Left lung (tissue), 4 donors: ENCODE measurements at regions not wholly inside any gene's neighbourhood (a gene's known extent, or its start where the extent isn't known, plus 50 kb on each side); places are given as distances from the start of the nearest gene placed in this dataset.

ENCODE experiments used
- ATAC-seq: fragments of 200-7000 bp; cut with Tn5 transposase; one replicate; pipeline ENCODE4 v1.9.1; 2020; ENCODE audit warnings: moderate library complexity
- DNase-seq, 4 donors: peaks; one replicate each; pipeline ENCODE4 v3.0.0-alpha.2; 2013 to 2020
- H3K27ac ChIP-seq, 2 donors: fragments of 200-600 bp; sonication (generic) in 1 of 2; one replicate each; pipeline versions ENCODE4 v1.5.0 to v1.8.0; 2020 to 2021
- H3K27me3 ChIP-seq, 2 donors: fragments of 200-600 bp; sonication (generic) in 1 of 2; one replicate each; pipeline versions ENCODE4 v1.5.0 to v1.8.0; 2020 to 2021
- H3K36me3 ChIP-seq, 2 donors: fragments of 200-600 bp; sonication (generic) in 1 of 2; one replicate each; pipeline versions ENCODE4 v1.5.0 to v1.8.0; 2020 to 2021
- H3K4me1 ChIP-seq, 2 donors: fragments of 200-600 bp; one replicate each; pipeline ENCODE4 v1.8.0; 2021
- H3K4me3 ChIP-seq, 2 donors: fragments of 200-600 bp; sonication (generic) in 1 of 2; one replicate each; pipeline versions ENCODE4 v1.5.0 to v1.8.0; 2020 to 2021; ENCODE audit warnings: mild to moderate bottlenecking in 1 of 2
- H3K9me3 ChIP-seq, 2 donors: fragments of 200-600 bp; sonication (generic) in 1 of 2; one replicate each; pipeline versions ENCODE4 v1.5.0 to v1.8.0; 2020 to 2021
- intact Hi-C, 2 donors: fragments of 100-400 bp; cut with DNase I; formaldehyde crosslinking; loops; one replicate each; pipeline versions ENCODE4 v1.11.2 to v1.14.2; 2022
- TF ChIP-seq, protein P1 (sequence below), 2 donors: fragments of 200-600 bp; sonication (generic) in 1 of 2; IDR thresholded peaks; one replicate each; pipeline versions ENCODE4 v1.5.0 to v1.8.0; 2021; ENCODE audit warnings: antibody characterized with exemption in 2 of 2
- donor health status: DM: no; HTN: yes; CAD: no.
- donor health status: DM: no; HTN: no; CAD: no.

DNA sequence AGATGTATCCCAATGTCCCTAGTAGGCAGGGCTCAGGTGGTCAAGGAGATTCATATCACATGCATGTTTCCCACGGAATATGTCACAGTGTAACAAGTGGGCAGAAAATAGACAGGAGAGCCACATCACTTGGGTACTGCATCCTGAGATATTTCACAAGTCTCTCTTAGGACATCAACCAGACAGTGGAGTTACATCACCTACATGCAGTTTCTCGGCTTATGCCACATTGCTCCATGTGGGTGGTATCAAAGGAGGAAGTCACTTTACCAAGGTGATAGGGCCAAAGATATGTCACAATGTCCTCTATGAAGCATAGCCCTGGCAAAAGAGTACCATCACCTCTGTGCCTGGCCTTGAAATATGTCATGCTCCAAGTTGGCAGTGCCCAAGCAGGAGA is 1056.7 kb upstream of the AMELY start:
- H3K27ac ChIP-seq, result no peak overlapping the region
- H3K4me3 ChIP-seq, result no peak overlapping the region
- TF ChIP-seq, protein P1, sequence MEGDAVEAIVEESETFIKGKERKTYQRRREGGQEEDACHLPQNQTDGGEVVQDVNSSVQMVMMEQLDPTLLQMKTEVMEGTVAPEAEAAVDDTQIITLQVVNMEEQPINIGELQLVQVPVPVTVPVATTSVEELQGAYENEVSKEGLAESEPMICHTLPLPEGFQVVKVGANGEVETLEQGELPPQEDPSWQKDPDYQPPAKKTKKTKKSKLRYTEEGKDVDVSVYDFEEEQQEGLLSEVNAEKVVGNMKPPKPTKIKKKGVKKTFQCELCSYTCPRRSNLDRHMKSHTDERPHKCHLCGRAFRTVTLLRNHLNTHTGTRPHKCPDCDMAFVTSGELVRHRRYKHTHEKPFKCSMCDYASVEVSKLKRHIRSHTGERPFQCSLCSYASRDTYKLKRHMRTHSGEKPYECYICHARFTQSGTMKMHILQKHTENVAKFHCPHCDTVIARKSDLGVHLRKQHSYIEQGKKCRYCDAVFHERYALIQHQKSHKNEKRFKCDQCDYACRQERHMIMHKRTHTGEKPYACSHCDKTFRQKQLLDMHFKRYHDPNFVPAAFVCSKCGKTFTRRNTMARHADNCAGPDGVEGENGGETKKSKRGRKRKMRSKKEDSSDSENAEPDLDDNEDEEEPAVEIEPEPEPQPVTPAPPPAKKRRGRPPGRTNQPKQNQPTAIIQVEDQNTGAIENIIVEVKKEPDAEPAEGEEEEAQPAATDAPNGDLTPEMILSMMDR (IDR thresholded peaks at IDR 0.05), result no peak
- H3K9me3 ChIP-seq, result no peaks in the 10 kb centered on the region
- ATAC-seq (no peak), DNase-seq (no peak)
- intact Hi-C loops, result no loop called here
- H3K4me1 ChIP-seq, result no peaks in the 10 kb centered on the region
- H3K27me3 ChIP-seq, result no peaks in the 10 kb centered on the region
- no peaks in the 10 kb centered on the region for H3K36me3 ChIP-seq

DNA sequence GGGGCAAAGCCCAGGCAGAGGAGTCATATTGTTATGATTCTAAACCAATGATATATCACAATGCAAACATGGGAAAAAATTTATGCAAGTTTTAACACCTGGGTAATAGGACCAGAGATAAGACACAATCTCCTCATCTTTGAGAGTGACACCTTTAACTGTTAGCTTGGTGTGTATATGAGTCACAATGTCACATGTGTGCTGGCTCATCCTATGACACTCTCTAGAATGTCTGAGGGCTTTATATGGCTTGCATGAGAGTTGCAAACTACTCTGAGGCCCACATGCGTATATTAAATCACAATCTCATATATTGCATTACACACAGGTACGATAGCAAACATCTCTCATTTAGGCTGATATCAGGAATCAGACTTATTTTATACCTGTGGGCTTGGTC is 1055.4 kb upstream of the AMELY start:
- intact Hi-C loops, result no loop called here

DNA sequence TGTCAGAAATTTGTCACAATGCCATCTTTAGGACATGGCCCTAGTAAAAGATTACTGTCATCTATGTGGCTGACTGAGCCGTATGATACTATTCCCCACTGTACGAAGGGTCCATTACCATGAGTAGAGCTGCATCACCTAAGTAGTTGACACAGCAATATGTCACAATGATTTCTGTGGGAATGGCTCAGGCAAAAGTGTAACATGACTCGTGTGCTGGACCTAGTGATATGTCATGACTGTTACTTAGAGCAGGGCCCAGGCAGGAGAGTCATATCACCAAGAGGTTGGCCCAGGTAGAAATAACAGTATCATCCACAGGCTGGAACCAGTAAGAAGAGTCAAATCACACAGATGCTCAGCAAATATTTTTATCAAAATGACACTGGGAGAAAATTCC is 1051.8 kb upstream of the AMELY start:
- intact Hi-C loops, result no loop called here
- TF ChIP-seq, protein P1 (IDR thresholded peaks at IDR 0.05), result no peak
- Histone ChIP-seq H3K4me1 (no peaks in the 10 kb centered on the region), H3K36me3 (no peaks in the 10 kb centered on the region), H3K27ac (no peak overlapping the region), H3K9me3 (no peaks in the 10 kb centered on the region), H3K27me3 (no peaks in the 10 kb centered on the region), H3K4me3 (no peak overlapping the region)
- ATAC-seq, result no peak
- no peak for DNase-seq

More for the DNA sequence above, 1055.4 kb upstream of the AMELY start:
- Histone ChIP-seq H3K27ac (no peak overlapping the region), H3K27me3 (no peaks in the 10 kb centered on the region), H3K36me3 (no peaks in the 10 kb centered on the region), H3K9me3 (no peaks in the 10 kb centered on the region), H3K4me3 (no peak overlapping the region), H3K4me1 (no peaks in the 10 kb centered on the region)
- no peak for DNase-seq
- TF ChIP-seq, protein P1 (IDR thresholded peaks at IDR 0.05), result no peak
- no peak for ATAC-seq

DNA sequence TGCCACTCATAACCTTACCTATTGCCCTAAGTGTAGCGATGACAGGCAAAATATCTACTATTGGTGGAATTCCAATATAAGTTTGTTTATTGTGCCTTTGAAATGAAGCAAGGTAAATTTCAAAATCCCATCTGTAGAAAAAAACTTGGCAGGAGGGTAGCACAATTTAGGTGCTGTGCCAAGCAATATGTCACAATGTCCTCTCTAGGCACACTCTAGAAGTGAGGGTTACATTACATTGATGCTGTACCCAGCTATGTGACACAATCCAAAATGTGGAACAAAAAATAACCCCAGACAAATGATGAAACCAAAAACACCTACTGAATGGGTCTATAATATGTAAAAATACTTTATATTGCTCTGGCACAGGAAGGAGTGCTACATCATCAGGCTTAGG is 1050.8 kb upstream of the AMELY start:
- intact Hi-C loops, result no loop called here
- H3K27me3 ChIP-seq, result no peaks in the 10 kb centered on the region
- no peaks in the 10 kb centered on the region for H3K9me3 ChIP-seq
- DNase-seq, result no peak
- no peaks in the 10 kb centered on the region for H3K36me3 ChIP-seq
- ATAC-seq, result no peak
- H3K4me1 ChIP-seq, result no peaks in the 10 kb centered on the region
- TF ChIP-seq, protein P1 (IDR thresholded peaks at IDR 0.05), result no peak
- no peak overlapping the region for H3K27ac ChIP-seq
- H3K4me3 ChIP-seq, result no peak overlapping the region

DNA sequence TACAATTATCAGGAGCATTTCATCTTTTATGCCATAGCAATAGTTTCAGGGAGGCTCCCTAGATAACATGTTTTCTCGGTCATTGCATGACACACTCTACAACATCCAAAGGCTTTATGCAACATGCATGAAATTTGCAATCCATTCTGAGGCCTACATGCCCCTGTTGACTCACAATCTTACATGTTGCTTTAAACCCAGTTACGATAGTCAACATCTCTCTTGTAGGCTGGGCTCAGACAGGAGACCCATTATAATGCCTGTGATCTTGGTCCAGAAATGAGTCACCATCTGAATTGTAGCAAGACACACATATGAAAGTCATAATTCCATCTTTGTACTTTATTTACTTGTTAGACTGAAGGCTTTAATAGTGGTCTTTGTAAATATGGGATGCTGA is 1050.3 kb upstream of the AMELY start:
- no peaks in the 10 kb centered on the region for H3K9me3 ChIP-seq
- no peaks in the 10 kb centered on the region for H3K27me3 ChIP-seq
- DNase-seq, result no peak
- ATAC-seq, result no peak
- no peaks in the 10 kb centered on the region for H3K4me1 ChIP-seq
- TF ChIP-seq, protein P1 (IDR thresholded peaks at IDR 0.05), result no peak
- intact Hi-C loops, result no loop called here
- no peak overlapping the region for H3K4me3 ChIP-seq
- H3K27ac ChIP-seq, result no peak overlapping the region
- no peaks in the 10 kb centered on the region for H3K36me3 ChIP-seq
